ENCODE measurements at regions not wholly inside any gene's neighbourhood (a gene's known extent, or its start where the extent isn't known, plus 50 kb on each side); places are given as distances from the start of the nearest gene placed in this dataset.
"Not testable (repeated sequence)": the region's sequence is repeated elsewhere in the genome, so short reads cannot be mapped to it uniquely, and the experiment has no call there.

GRCh38 chr1:232335741-232336293 lies 294.1 kb downstream of the SIPA1L2 start:
- no peak for DNase-seq

GRCh38 chr1:232335261-232335660 lies 294.7 kb downstream of the SIPA1L2 start:
- DNase-seq = peak; percentile 46

GRCh38 chr1:232334811-232335210 lies 295.1 kb downstream of the SIPA1L2 start:
- DNase-seq = no peak

- no peak for DNase-seq
These were observed 295.7 kb downstream of the SIPA1L2 start for GRCh38 chr1:232334246-232334645.

GRCh38 chr1:232333419-232333767 lies 296.5 kb downstream of the SIPA1L2 start:
- no peak for DNase-seq

GRCh38 chr1:232332710-232333418 lies 297.1 kb downstream of the SIPA1L2 start:
- not testable (repeated sequence) for DNase-seq

- no peak for DNase-seq
These were observed 300.7 kb downstream of the SIPA1L2 start for GRCh38 chr1:232329103-232329813.

GRCh38 chr1:232328486-232329102 lies 301.3 kb downstream of the SIPA1L2 start:
- no peak for DNase-seq

- no peak for DNase-seq
These were observed 302.0 kb downstream of the SIPA1L2 start for GRCh38 chr1:232327899-232328298.

GRCh38 chr1:232327269-232327668 lies 302.7 kb downstream of the SIPA1L2 start:
- no peak for DNase-seq

- no peak for DNase-seq
These were observed 307.7 kb downstream of the SIPA1L2 start for GRCh38 chr1:232322162-232322734.

- DNase-seq = no peak
These were observed 310.3 kb downstream of the SIPA1L2 start for GRCh38 chr1:232319518-232320210.

- no peak for DNase-seq
These were observed 310.9 kb downstream of the SIPA1L2 start for GRCh38 chr1:232319072-232319471.

GRCh38 chr1:232318143-232318542 lies 311.8 kb downstream of the SIPA1L2 start:
- DNase-seq = no peak

GRCh38 chr1:232317350-232317749 lies 312.6 kb downstream of the SIPA1L2 start:
- DNase-seq = no peak

GRCh38 chr1:232316864-232317263 lies 313.1 kb downstream of the SIPA1L2 start:
- DNase-seq = no peak

- not testable (repeated sequence) for DNase-seq
These were observed 316.1 kb downstream of the SIPA1L2 start for GRCh38 chr1:232313876-232314275.

GRCh38 chr1:232310541-232310940 lies 319.4 kb downstream of the SIPA1L2 start:
- DNase-seq = no peak

- DNase-seq = no peak
These were observed 321.3 kb downstream of the SIPA1L2 start for GRCh38 chr1:232308616-232309015.

- no peak for DNase-seq
These were observed 322.5 kb downstream of the SIPA1L2 start for GRCh38 chr1:232307296-232308017.

- DNase-seq = no peak
These were observed 323.5 kb downstream of the SIPA1L2 start for GRCh38 chr1:232306269-232306961.

Measured in CD4-positive, alpha-beta T cell treated with Interleukin-17A for 1 hour (primary cell).